ENCODE measurements at regions not wholly inside any gene's neighbourhood (a gene's known extent, or its start where the extent isn't known, plus 50 kb on each side); places are given as distances from the start of the nearest gene placed in this dataset.

DNA sequence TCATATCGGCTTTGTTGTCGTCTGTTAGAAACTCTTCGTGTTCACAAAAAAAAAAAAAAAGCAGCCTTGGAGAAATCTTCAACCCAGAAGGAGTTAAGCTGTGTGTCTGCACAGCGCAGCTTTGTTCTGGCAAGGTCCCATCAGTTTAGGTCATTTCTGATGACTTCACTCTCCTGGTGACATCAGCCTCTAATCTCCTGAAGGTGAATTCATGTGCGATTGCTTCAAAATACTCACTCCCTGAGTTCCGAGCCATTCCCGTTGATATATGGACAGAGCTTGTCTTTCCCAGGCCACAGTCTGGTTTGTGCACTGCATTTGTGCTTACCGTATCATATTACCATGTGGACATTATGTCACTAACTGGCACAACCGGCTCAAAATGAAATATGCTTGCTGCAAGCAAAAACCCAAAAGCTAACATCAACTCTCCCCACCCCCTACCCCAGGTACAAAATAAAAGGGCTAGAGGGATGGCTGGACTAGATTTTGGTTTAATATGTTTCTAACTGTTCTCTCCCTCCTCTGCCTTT lies 342.4 kb downstream of the KCNRG start:
- Histone ChIP-seq H3K27ac (no peak overlapping the region), H3K36me3 (no peaks in the 10 kb centered on the region), H3K4me3 (no peak overlapping the region), H3K4me2 (no peak overlapping the region), H4K20me1 (no peaks in the 10 kb centered on the region), H3K4me1 (peaks cover 11% of the 10 kb centered on the region), H3K9me3 (no peaks in the 10 kb centered on the region), H3K9ac (no peak overlapping the region), H3K27me3 (no peaks in the 10 kb centered on the region)
- TF ChIP-seq Cebpa-rat (IDR thresholded peaks at IDR 0.05) = no peak

DNA sequence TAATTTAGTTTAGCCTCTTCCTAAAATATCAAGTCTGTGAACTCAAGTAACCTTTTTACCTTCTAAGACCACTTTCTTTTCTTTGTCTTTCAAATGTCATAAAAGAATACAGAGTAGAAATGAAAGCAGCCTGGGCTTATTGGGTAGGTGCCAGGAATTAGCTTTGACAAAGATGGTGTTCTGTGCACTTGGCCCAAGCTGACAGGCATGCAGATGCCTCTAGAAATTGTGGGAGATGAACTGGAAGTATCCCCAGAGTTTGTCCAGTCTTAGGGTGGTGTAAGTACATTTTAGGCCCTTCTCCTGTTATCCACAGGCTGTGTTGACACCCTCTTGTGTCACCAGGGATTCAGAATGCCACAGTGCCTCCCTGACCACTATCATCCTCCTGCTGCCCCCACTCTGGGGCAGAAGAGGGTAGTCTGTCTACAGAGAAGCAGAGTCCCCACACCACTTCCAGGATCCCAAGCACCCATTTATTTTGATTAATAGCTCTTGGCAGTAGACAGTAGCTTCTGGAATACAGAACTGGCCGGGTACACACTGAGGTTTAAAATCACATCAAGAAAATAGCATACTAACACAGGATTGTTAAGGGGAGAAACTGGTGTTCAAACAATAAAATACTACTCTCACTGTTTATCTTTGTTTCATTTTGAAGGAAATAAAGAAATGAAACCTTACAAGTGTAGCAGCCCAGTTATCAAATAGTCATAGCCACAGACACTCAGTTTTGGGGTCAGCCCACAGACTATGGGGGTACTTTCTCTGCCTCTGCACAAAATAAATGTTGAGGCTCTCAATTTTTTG lies 343.2 kb downstream of the KCNRG start:
- Histone ChIP-seq H3K36me3 (no peaks in the 10 kb centered on the region), H3K4me3 (no peak overlapping the region), H4K20me1 (no peaks in the 10 kb centered on the region), H3K4me1 (peaks cover 9% of the 10 kb centered on the region), H3K27ac (no peak overlapping the region), H3K9ac (no peak overlapping the region), H3K27me3 (no peaks in the 10 kb centered on the region), H3K9me3 (no peaks in the 10 kb centered on the region), H3K4me2 (no peak overlapping the region)
- TF ChIP-seq Cebpa-rat (IDR thresholded peaks at IDR 0.05) = no peak

DNA sequence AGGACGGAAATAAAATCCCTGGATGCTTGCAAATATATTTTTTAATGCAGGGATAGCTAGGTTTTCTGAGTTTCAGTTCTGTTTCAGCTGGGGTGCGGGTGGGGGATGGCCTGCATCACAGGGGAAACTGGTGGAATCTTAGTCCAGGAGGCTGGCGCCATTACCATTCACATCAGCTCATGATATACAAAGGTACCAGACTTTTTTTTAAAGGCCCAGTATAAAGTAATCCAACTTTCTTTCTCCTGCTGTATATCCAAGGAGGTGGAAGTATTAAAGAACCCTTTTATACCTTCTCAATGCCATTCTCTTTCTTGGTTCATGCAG lies 343.8 kb downstream of the KCNRG start:
- no peak overlapping the region for H3K4me2 ChIP-seq
- no peak overlapping the region for H3K9ac ChIP-seq

DNA sequence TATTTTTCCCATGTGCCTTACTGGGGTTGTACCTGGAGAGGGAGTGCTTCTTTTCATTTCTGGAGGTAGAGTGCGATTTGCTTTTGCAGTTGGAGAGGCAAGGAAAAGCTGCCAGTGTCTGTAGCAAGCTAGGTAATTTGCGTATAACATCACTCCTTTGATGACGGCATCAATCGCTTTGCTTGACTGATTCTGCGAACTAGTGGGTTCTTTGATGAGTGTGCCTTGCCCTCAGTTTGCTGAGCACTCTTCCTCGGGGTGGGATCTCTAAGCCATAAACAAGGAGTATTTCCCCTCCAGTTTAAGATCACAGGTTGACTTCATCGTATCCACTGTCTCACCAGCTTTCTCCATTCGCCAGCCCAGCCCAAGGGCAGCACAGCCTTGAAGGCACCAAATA lies 344.5 kb downstream of the KCNRG start:
- no peak overlapping the region for H3K27ac ChIP-seq
- H3K4me1 ChIP-seq = no peaks in the 10 kb centered on the region
- no peak overlapping the region for H3K4me2 ChIP-seq
- no peaks in the 10 kb centered on the region for H3K9me3 ChIP-seq
- no peak overlapping the region for H3K4me3 ChIP-seq
- H3K27me3 ChIP-seq = no peaks in the 10 kb centered on the region
- no peak for TF ChIP-seq Cebpa-rat (IDR thresholded peaks at IDR 0.05)
- no peak overlapping the region for H3K9ac ChIP-seq
- no peaks in the 10 kb centered on the region for H4K20me1 ChIP-seq
- no peaks in the 10 kb centered on the region for H3K36me3 ChIP-seq

More for the DNA sequence above, 343.8 kb downstream of the KCNRG start:
- peaks cover 3% of the 10 kb centered on the region for H3K4me1 ChIP-seq
- no peaks in the 10 kb centered on the region for H3K27me3 ChIP-seq
- H3K9me3 ChIP-seq = no peaks in the 10 kb centered on the region
- no peak for TF ChIP-seq Cebpa-rat (IDR thresholded peaks at IDR 0.05)
- H3K4me3 ChIP-seq = no peak overlapping the region
- H3K27ac ChIP-seq = no peak overlapping the region
- no peaks in the 10 kb centered on the region for H4K20me1 ChIP-seq
- no peaks in the 10 kb centered on the region for H3K36me3 ChIP-seq

DNA sequence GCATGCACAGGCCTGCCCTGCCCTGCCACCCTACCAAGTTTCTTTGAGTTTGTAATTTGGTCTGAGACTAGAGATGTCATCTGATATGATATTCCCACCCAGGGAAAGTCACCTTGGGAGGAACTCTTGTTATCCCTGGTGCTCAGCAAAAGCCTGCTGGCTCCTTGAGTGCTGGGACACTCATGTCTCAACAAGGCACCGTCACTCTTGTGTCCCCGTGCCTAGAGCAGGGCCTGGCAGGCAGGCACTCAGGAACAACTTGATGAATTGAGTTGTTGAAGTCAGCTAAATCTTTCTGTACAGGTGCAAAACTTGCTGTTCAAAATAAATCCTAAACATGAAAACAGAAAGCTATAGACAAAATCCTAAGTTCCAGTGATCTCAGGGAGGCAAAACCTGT lies 345.4 kb downstream of the KCNRG start:
- no peaks in the 10 kb centered on the region for H3K9me3 ChIP-seq
- no peak overlapping the region for H3K4me3 ChIP-seq
- no peaks in the 10 kb centered on the region for H3K36me3 ChIP-seq
- no peak overlapping the region for H3K9ac ChIP-seq
- H3K4me2 ChIP-seq = no peak overlapping the region
- no peak overlapping the region for H3K27ac ChIP-seq
- TF ChIP-seq Cebpa-rat (IDR thresholded peaks at IDR 0.05) = no peak
- no peaks in the 10 kb centered on the region for H3K4me1 ChIP-seq
- H3K27me3 ChIP-seq = no peaks in the 10 kb centered on the region
- no peaks in the 10 kb centered on the region for H4K20me1 ChIP-seq

DNA sequence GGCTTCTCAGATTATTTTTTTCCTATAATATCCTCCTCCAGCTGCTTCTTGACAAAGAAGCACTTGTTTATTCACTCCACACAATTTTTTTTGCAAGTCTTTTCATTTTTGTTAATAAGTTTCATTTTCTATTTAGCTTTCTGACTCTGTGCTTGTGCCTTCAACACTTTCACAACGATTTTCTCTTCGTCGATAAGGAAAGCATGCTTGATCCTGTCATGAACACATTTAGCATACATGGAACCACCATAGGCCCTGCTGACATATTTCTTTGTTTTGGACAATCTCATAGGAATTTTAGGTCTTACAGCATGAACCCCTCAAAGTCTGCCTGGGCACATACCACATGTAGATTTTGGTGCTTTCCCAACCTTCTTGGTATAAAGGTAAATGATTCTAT lies 346.0 kb downstream of the KCNRG start:
- Histone ChIP-seq H3K9ac (no peak overlapping the region), H3K9me3 (no peaks in the 10 kb centered on the region), H3K4me1 (no peaks in the 10 kb centered on the region), H4K20me1 (no peaks in the 10 kb centered on the region), H3K36me3 (no peaks in the 10 kb centered on the region), H3K27me3 (no peaks in the 10 kb centered on the region), H3K4me2 (no peak overlapping the region), H3K4me3 (no peak overlapping the region), H3K27ac (no peak overlapping the region)
- TF ChIP-seq Cebpa-rat (IDR thresholded peaks at IDR 0.05) = no peak

DNA sequence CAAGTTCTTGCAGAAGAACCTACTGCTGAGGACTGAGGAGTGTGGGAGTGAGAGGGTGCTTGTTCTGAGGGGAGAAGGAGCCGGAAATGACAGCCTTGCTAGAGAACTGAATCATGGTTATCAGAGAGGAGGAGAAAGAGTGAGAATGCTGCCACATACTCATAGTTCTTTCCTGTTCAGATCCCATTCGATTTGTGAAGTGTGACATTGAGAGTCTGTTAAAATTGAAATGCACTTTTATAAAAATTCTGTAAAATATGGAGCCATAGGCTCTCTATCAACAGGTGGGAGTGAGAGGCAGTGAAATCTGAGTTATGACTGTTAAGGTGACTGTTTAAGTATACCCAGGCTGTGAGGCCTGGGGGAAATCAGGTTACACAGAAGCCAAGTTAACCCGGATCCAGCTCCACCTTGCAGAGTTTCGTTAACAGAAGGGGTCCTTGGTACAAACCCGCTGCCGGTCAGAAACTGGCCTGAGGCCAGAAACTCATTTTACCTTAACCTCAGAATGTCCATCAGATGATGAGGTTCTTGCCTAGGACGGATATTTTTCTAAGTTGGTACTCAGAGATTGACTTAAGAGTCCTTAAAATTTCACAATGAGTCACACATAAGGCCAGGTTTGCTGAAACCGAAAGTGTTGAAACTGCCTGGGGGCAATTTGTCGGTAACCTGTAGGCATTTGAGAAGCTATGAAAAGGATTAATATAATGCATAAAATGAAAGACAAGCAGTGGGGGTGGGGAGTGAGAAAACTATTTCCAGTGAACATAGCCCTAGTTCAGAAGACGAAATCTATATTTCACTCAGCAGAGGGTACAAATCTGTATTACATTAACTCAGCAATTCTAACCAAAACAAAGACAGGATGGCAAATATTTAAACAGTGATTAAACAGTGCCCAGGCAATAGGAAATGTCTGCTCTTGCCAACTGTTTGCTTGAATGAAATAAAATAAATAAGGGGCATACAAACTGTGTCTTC lies 350.5 kb downstream of the KCNRG start:
- no peaks in the 10 kb centered on the region for H3K9me3 ChIP-seq
- no peak overlapping the region for H3K9ac ChIP-seq
- H3K4me2 ChIP-seq = no peak overlapping the region
- TF ChIP-seq Cebpa-rat (IDR thresholded peaks at IDR 0.05) = no peak
- no peaks in the 10 kb centered on the region for H4K20me1 ChIP-seq
- H3K4me1 ChIP-seq = no peaks in the 10 kb centered on the region
- no peaks in the 10 kb centered on the region for H3K36me3 ChIP-seq
- no peaks in the 10 kb centered on the region for H3K27me3 ChIP-seq
- no peak overlapping the region for H3K4me3 ChIP-seq
- H3K27ac ChIP-seq = no peak overlapping the region

DNA sequence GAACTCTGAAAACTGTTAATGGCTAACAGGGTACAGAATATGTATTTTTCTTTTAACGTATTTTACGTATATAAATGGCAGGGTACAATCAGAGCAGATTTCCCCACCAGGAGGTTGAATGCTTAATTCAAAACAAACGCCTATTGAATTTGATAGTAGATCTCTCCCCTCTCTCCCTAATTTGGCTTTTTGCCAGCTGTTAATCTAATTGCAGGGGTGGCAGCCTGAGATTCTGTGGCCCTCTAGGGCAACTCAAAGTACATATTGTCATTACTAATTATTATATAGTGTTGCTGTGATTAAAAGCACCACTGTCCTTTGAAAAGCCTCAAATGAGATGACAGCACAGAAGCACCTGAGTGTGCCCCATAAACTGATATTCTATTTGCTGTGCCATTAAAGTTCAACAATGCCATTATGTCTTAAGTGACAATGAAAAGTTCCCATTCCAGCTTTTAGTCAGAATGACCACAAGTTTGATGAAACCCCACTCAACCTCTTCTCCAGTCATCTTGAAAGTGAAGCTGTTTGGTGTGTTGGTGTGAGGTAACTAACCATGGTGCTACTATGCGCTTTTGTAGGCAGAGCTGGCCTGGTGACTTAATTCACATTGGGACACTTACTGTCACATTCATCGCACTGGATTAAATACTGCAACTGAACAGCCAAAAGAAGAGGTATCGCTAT lies 351.4 kb downstream of the KCNRG start:
- H3K4me1 ChIP-seq = no peaks in the 10 kb centered on the region
- no peak overlapping the region for H3K27ac ChIP-seq
- no peaks in the 10 kb centered on the region for H3K9me3 ChIP-seq
- H3K36me3 ChIP-seq = no peaks in the 10 kb centered on the region
- H3K27me3 ChIP-seq = no peaks in the 10 kb centered on the region
- H4K20me1 ChIP-seq = no peaks in the 10 kb centered on the region
- no peak overlapping the region for H3K9ac ChIP-seq
- no peak overlapping the region for H3K4me2 ChIP-seq
- TF ChIP-seq Cebpa-rat (IDR thresholded peaks at IDR 0.05) = no peak
- no peak overlapping the region for H3K4me3 ChIP-seq

DNA sequence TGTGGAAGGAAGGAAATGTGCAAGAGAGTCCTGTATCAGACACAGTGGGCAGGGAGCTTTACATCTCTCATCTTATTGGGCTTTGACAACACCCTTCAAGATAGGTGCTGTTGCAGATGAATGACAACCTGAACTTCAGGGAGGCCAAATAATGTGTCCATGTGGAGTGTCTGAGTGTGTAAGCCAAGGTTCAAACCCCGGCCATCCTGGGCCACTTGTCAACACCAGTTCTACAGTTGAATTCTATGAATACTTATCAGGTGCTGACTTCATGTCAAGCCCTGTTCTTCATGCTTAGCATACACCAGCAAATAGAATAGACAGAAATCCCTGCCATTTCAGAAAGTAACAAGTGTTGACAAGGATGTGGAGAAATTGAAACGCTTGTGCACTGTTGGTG lies 354.4 kb downstream of the KCNRG start:
- Histone ChIP-seq H4K20me1 (no peaks in the 10 kb centered on the region), H3K27me3 (no peaks in the 10 kb centered on the region), H3K4me2 (no peak overlapping the region), H3K9ac (no peak overlapping the region), H3K36me3 (no peaks in the 10 kb centered on the region), H3K4me1 (no peaks in the 10 kb centered on the region), H3K9me3 (no peaks in the 10 kb centered on the region), H3K4me3 (no peak overlapping the region), H3K27ac (no peak overlapping the region)
- TF ChIP-seq Cebpa-rat (IDR thresholded peaks at IDR 0.05) = no peak

All from BLaER1 (cell line).